Smooth muscle cell (in vitro differentiated cells): ENCODE measurements at regions not wholly inside any gene's neighbourhood (a gene's known extent, or its start where the extent isn't known, plus 50 kb on each side); places are given as distances from the start of the nearest gene placed in this dataset.

Source experiments
- DNase-seq: peaks from one replicate; lab custom pipeline; 2025; ENCODE audit not compliant: unreplicated experiment; lab: John Stamatoyannopoulos, UW
- H2AFZ ChIP-seq: fragments of 200-600 bp; sonication (generic); 2 replicates; pipeline ENCODE4 v1.6.0; 2016; ENCODE audit warnings: antibody characterized with exemption, low read depth, mild to moderate bottlenecking
- H3F3A ChIP-seq: fragments of 200-600 bp; sonication (generic); 2 replicates; pipeline ENCODE4 v1.6.0; 2017; ENCODE audit warnings: antibody characterized with exemption, low read depth
- H3K27ac ChIP-seq: fragments of 200-600 bp; sonication (generic); 2 replicates; pipeline ENCODE4 v1.5.1; 2016; ENCODE audit warnings: low read depth, mild to moderate bottlenecking
- H3K27me3 ChIP-seq: fragments of 200-600 bp; sonication (generic); 2 replicates; pipeline ENCODE4 v1.6.1; 2016; ENCODE audit warnings: low read depth, mild to moderate bottlenecking
- H3K36me3 ChIP-seq: fragments of 200-600 bp; sonication (generic); 2 replicates; pipeline ENCODE4 v1.5.1; 2016; ENCODE audit warnings: low read depth
- H3K4me1 ChIP-seq: fragments of 200-600 bp; sonication (generic); 2 replicates; pipeline ENCODE4 v1.5.1; 2016; ENCODE audit warnings: low read depth
- H3K4me2 ChIP-seq: fragments of 200-600 bp; sonication (generic); 2 replicates; pipeline ENCODE4 v1.6.0; 2016; ENCODE audit warnings: mild to moderate bottlenecking
- H3K4me3 ChIP-seq: fragments of 200-600 bp; sonication (generic); 2 replicates; pipeline ENCODE4 v1.5.1; 2016; ENCODE audit warnings: mild to moderate bottlenecking
- H3K79me2 ChIP-seq: fragments of 200-600 bp; sonication (generic); 2 replicates; pipeline ENCODE4 v1.6.0; 2016; ENCODE audit warnings: low read depth, mild to moderate bottlenecking
- H3K9ac ChIP-seq: fragments of 200-600 bp; sonication (generic); 2 replicates; pipeline ENCODE4 v1.6.0; 2016; ENCODE audit warnings: low read depth
- H3K9me3 ChIP-seq: fragments of 200-600 bp; sonication (generic); replicated peaks from 2 replicates; pipeline ENCODE4 v1.5.1; 2016; ENCODE audit warnings: low read depth
- H4K20me1 ChIP-seq: fragments of 200-600 bp; sonication (generic); 2 replicates; pipeline ENCODE4 v1.6.0; 2016; ENCODE audit warnings: low read depth
- CTCF ChIP-seq: fragments of 200-600 bp; sonication (generic); IDR thresholded peaks from 2 replicates; pipeline ENCODE4 v1.5.1; 2017; ENCODE audit warnings: borderline replicate concordance, mild to moderate bottlenecking, antibody characterized with exemption; ENCODE audit not compliant: insufficient read depth, poor library complexity, severe bottlenecking
- WGBS: methylation state at CpG from one replicate; pipeline ENCODE4 v1.1.7; 2016; ENCODE audit warnings: low lambda C conversion rate; 5-methylcytosine and 5-hydroxymethylcytosine counted together

GRCh38 chr10:10584161-10584560 is 433.5 kb upstream of the CELF2 start:
- H3K79me2 ChIP-seq, result no peaks in the 10 kb centered on the region
- 93% methylated on average over 5 of the region's 5 CpGs for WGBS
- DNase-seq, result no peak
- H2AFZ ChIP-seq, result no peak overlapping the region
- no peaks in the 10 kb centered on the region for H3F3A ChIP-seq
- no peak for TF ChIP-seq CTCF
- H3K4me2 ChIP-seq, result no peak overlapping the region
- H3K9ac ChIP-seq, result no peak overlapping the region
- no peaks in the 10 kb centered on the region for H3K27me3 ChIP-seq
- no peak overlapping the region for H3K4me3 ChIP-seq
- no peaks in the 10 kb centered on the region for H4K20me1 ChIP-seq
- H3K36me3 ChIP-seq, result no peaks in the 10 kb centered on the region
- H3K27ac ChIP-seq, result no peak overlapping the region
- H3K9me3 ChIP-seq, result no peaks in the 10 kb centered on the region
- no peaks in the 10 kb centered on the region for H3K4me1 ChIP-seq

- WGBS, result 89% methylated on average over 5 of the region's 5 CpGs
- no peak overlapping the region for H3K4me3 ChIP-seq
These were observed 429.8 kb upstream of the CELF2 start for GRCh38 chr10:10587744-10588393.

GRCh38 chr10:10589540-10590303 is 427.9 kb upstream of the CELF2 start:
- H3K4me1 ChIP-seq, result no peaks in the 10 kb centered on the region
- H3K9me3 ChIP-seq, result no peaks in the 10 kb centered on the region
- H2AFZ ChIP-seq, result no peak overlapping the region
- no peaks in the 10 kb centered on the region for H3F3A ChIP-seq
- DNase-seq, result no peak
- whole genome bisulfite sequencing, result 39% methylated on average over 4 of the region's 4 CpGs
- H4K20me1 ChIP-seq, result no peaks in the 10 kb centered on the region
- H3K4me2 ChIP-seq, result no peak overlapping the region
- no peaks in the 10 kb centered on the region for H3K79me2 ChIP-seq
- H3K4me3 ChIP-seq, result no peak overlapping the region
- H3K36me3 ChIP-seq, result no peaks in the 10 kb centered on the region
- no peak overlapping the region for H3K27ac ChIP-seq
- TF ChIP-seq CTCF, result no peak
- no peak overlapping the region for H3K9ac ChIP-seq
- no peaks in the 10 kb centered on the region for H3K27me3 ChIP-seq

More at GRCh38 chr10:10587744-10588393, 429.8 kb upstream of the CELF2 start:
- DNase-seq, result no peak
- Histone ChIP-seq H3K79me2 (no peaks in the 10 kb centered on the region), H3K9ac (no peak overlapping the region), H4K20me1 (no peaks in the 10 kb centered on the region), H3K27me3 (no peaks in the 10 kb centered on the region), H3K4me2 (no peak overlapping the region), H2AFZ (peak overlapping the region; percentile 63), H3F3A (no peaks in the 10 kb centered on the region), H3K9me3 (no peaks in the 10 kb centered on the region), H3K36me3 (no peaks in the 10 kb centered on the region), H3K4me1 (no peaks in the 10 kb centered on the region), H3K27ac (no peak overlapping the region)
- TF ChIP-seq CTCF, result no peak
